ENCODE measurements at regions not wholly inside any gene's neighbourhood (a gene's known extent, or its start where the extent isn't known, plus 50 kb on each side); places are given as distances from the start of the nearest gene placed in this dataset.
A peak's percentile ranks its signal among the peaks of the same experiment; 100 is the strongest.

GRCh38 chr5:124920909-124921666 lies 174.6 kb upstream of the ZNF608 start:
- BruUV-seq (replicated peaks), result no TSS peak
- no peak for DNase-seq (ENCODE audit: low read depth, low spot score)
- ATAC-seq, result no peak
- Histone ChIP-seq H3K9me3 (ENCODE audit: control insufficient read depth, insufficient read depth, low read depth, low read length) (no peaks in the 10 kb centered on the region), H3K36me3 (ENCODE audit: control insufficient read depth, insufficient read depth, low read length) (no peaks in the 10 kb centered on the region), H3K27me3 (ENCODE audit: control insufficient read depth, insufficient read depth, low read length) (no peaks in the 10 kb centered on the region), H3K27ac (ENCODE audit: low read length) (peak overlapping the region; percentile 31; the same call in 1 of the 2 replicates), H3K4me3 (ENCODE audit: low read depth in 2 of 2, low read length in 2 of 2) (no peak overlapping the region), H3K4me1 (ENCODE audit: control insufficient read depth, insufficient read depth, low read length) (peaks cover 7% of the 10 kb centered on the region; the same call in 1 of the 2 replicates)
- CTCF ChIA-PET, result no interaction called here
- intact Hi-C loops (cut with micrococcal nuclease; ENCODE audit: unreplicated experiment), result no loop called here
- TF ChIP-seq TCF7L2 (IDR thresholded peaks at IDR 0.05; ENCODE audit: low read depth, low read length) (no peak), POLR2AphosphoS5 (IDR thresholded peaks at IDR 0.05; ENCODE audit: low read depth, low read length) (no peak), SIN3A (IDR thresholded peaks at IDR 0.05; ENCODE audit: borderline replicate concordance, insufficient read depth, low read depth, low read length) (no peak), CTCF (IDR thresholded peaks at IDR 0.05) (no peak), REST (IDR thresholded peaks at IDR 0.05; ENCODE audit: insufficient read depth in 1 of 2, low read depth in 2 of 2, low read length in 1 of 2) (no peak)
- POLR2A ChIA-PET, result no interaction called here
- in situ Hi-C loops (cut with HindIII; ENCODE audit: low pct_unique_long_range_greater_than_20kb, low sequenced_read_pairs), result no loop called here

- no peak overlapping the region for H3K4me3 ChIP-seq (ENCODE audit: low read depth in 2 of 2, low read length in 2 of 2)
- H3K9me3 ChIP-seq (ENCODE audit: control insufficient read depth, insufficient read depth, low read depth, low read length), result no peaks in the 10 kb centered on the region
- no peaks in the 10 kb centered on the region for H3K36me3 ChIP-seq (ENCODE audit: control insufficient read depth, insufficient read depth, low read length)
- H3K27ac ChIP-seq (ENCODE audit: low read length), result peak overlapping the region; percentile 42; the same call in 1 of the 2 replicates
- peaks cover 7% of the 10 kb centered on the region; the same call in 1 of the 2 replicates for H3K4me1 ChIP-seq (ENCODE audit: control insufficient read depth, insufficient read depth, low read length)
- no peak for TF ChIP-seq CTCF (IDR thresholded peaks at IDR 0.05)
- TF ChIP-seq REST (IDR thresholded peaks at IDR 0.05; ENCODE audit: insufficient read depth in 1 of 2, low read depth in 2 of 2, low read length in 1 of 2), result no peak
- TF ChIP-seq TCF7L2 (IDR thresholded peaks at IDR 0.05; ENCODE audit: low read depth, low read length), result no peak
- no peak for TF ChIP-seq POLR2AphosphoS5 (IDR thresholded peaks at IDR 0.05; ENCODE audit: low read depth, low read length)
- TF ChIP-seq SIN3A (IDR thresholded peaks at IDR 0.05; ENCODE audit: borderline replicate concordance, insufficient read depth, low read depth, low read length), result no peak
- BruUV-seq (replicated peaks), result no TSS peak
- CTCF ChIA-PET, result no interaction called here
- POLR2A ChIA-PET, result no interaction called here
- DNase-seq (ENCODE audit: low read depth, low spot score) (no peak), ATAC-seq (no peak)
- intact Hi-C loops (cut with micrococcal nuclease; ENCODE audit: unreplicated experiment), result no loop called here
- no peaks in the 10 kb centered on the region for H3K27me3 ChIP-seq (ENCODE audit: control insufficient read depth, insufficient read depth, low read length)
- in situ Hi-C loops (cut with HindIII; ENCODE audit: low pct_unique_long_range_greater_than_20kb, low sequenced_read_pairs), result no loop called here
Observed at GRCh38 chr5:124921694-124922093, 175.3 kb upstream of the ZNF608 start.
